Smooth muscle cell (in vitro differentiated cells): ENCODE measurements at regions not wholly inside any gene's neighbourhood (a gene's known extent, or its start where the extent isn't known, plus 50 kb on each side); places are given as distances from the start of the nearest gene placed in this dataset.
A peak's percentile ranks its signal among the peaks of the same experiment; 100 is the strongest.

Experiments
- DNase-seq: peaks from one replicate; lab custom pipeline; 2025; ENCODE audit not compliant: unreplicated experiment; lab: John Stamatoyannopoulos, UW
- H2AFZ ChIP-seq: fragments of 200-600 bp; sonication (generic); 2 replicates; pipeline ENCODE4 v1.6.0; 2016; ENCODE audit warnings: antibody characterized with exemption, low read depth, mild to moderate bottlenecking
- H3F3A ChIP-seq: fragments of 200-600 bp; sonication (generic); 2 replicates; pipeline ENCODE4 v1.6.0; 2017; ENCODE audit warnings: antibody characterized with exemption, low read depth
- H3K27ac ChIP-seq: fragments of 200-600 bp; sonication (generic); 2 replicates; pipeline ENCODE4 v1.5.1; 2016; ENCODE audit warnings: low read depth, mild to moderate bottlenecking
- H3K27me3 ChIP-seq: fragments of 200-600 bp; sonication (generic); 2 replicates; pipeline ENCODE4 v1.6.1; 2016; ENCODE audit warnings: low read depth, mild to moderate bottlenecking
- H3K36me3 ChIP-seq: fragments of 200-600 bp; sonication (generic); 2 replicates; pipeline ENCODE4 v1.5.1; 2016; ENCODE audit warnings: low read depth
- H3K4me1 ChIP-seq: fragments of 200-600 bp; sonication (generic); 2 replicates; pipeline ENCODE4 v1.5.1; 2016; ENCODE audit warnings: low read depth
- H3K4me2 ChIP-seq: fragments of 200-600 bp; sonication (generic); 2 replicates; pipeline ENCODE4 v1.6.0; 2016; ENCODE audit warnings: mild to moderate bottlenecking
- H3K4me3 ChIP-seq: fragments of 200-600 bp; sonication (generic); 2 replicates; pipeline ENCODE4 v1.5.1; 2016; ENCODE audit warnings: mild to moderate bottlenecking
- H3K79me2 ChIP-seq: fragments of 200-600 bp; sonication (generic); 2 replicates; pipeline ENCODE4 v1.6.0; 2016; ENCODE audit warnings: low read depth, mild to moderate bottlenecking
- H3K9ac ChIP-seq: fragments of 200-600 bp; sonication (generic); 2 replicates; pipeline ENCODE4 v1.6.0; 2016; ENCODE audit warnings: low read depth
- H3K9me3 ChIP-seq: fragments of 200-600 bp; sonication (generic); replicated peaks from 2 replicates; pipeline ENCODE4 v1.5.1; 2016; ENCODE audit warnings: low read depth
- H4K20me1 ChIP-seq: fragments of 200-600 bp; sonication (generic); 2 replicates; pipeline ENCODE4 v1.6.0; 2016; ENCODE audit warnings: low read depth
- CTCF ChIP-seq: fragments of 200-600 bp; sonication (generic); IDR thresholded peaks from 2 replicates; pipeline ENCODE4 v1.5.1; 2017; ENCODE audit warnings: borderline replicate concordance, mild to moderate bottlenecking, antibody characterized with exemption; ENCODE audit not compliant: insufficient read depth, poor library complexity, severe bottlenecking
- WGBS: methylation state at CpG from one replicate; pipeline ENCODE4 v1.1.7; 2016; ENCODE audit warnings: low lambda C conversion rate; 5-methylcytosine and 5-hydroxymethylcytosine counted together

GRCh38 chr5:30921388-30921787, 272.1 kb upstream of the CDH6 start:
- no peaks in the 10 kb centered on the region for H3K27me3 ChIP-seq
- H3K9me3 ChIP-seq: no peaks in the 10 kb centered on the region
- no peaks in the 10 kb centered on the region for H3K4me1 ChIP-seq
- H3K9ac ChIP-seq: no peak overlapping the region
- WGBS: 97% methylated on average over 5 of the region's 5 CpGs
- no peaks in the 10 kb centered on the region for H3K36me3 ChIP-seq
- no peak for DNase-seq
- no peak overlapping the region for H3K27ac ChIP-seq
- TF ChIP-seq CTCF: no peak
- no peak overlapping the region for H3K4me2 ChIP-seq
- no peak overlapping the region for H3K4me3 ChIP-seq
- no peaks in the 10 kb centered on the region for H3F3A ChIP-seq
- no peaks in the 10 kb centered on the region for H3K79me2 ChIP-seq
- no peaks in the 10 kb centered on the region for H4K20me1 ChIP-seq
- H2AFZ ChIP-seq: no peak overlapping the region

- no peak overlapping the region for H3K4me3 ChIP-seq
- 67% methylated on average over 5 of the region's 5 CpGs for WGBS
- no peaks in the 10 kb centered on the region for H3K4me1 ChIP-seq
- H3K27ac ChIP-seq: no peak overlapping the region
- H3K79me2 ChIP-seq: no peaks in the 10 kb centered on the region
- H2AFZ ChIP-seq: no peak overlapping the region
- no peaks in the 10 kb centered on the region for H3K36me3 ChIP-seq
- H4K20me1 ChIP-seq: no peaks in the 10 kb centered on the region
- no peak overlapping the region for H3K9ac ChIP-seq
- no peaks in the 10 kb centered on the region for H3K9me3 ChIP-seq
- TF ChIP-seq CTCF: no peak
- H3K4me2 ChIP-seq: no peak overlapping the region
- no peaks in the 10 kb centered on the region for H3F3A ChIP-seq
- H3K27me3 ChIP-seq: no peaks in the 10 kb centered on the region
- no peak for DNase-seq
Measured at GRCh38 chr5:30918171-30918570, 275.3 kb upstream of the CDH6 start.

GRCh38 chr5:30908356-30908755, 285.1 kb upstream of the CDH6 start:
- DNase-seq: no peak
- H3K4me1 ChIP-seq: no peaks in the 10 kb centered on the region
- no peaks in the 10 kb centered on the region for H3K9me3 ChIP-seq
- no peaks in the 10 kb centered on the region for H3K36me3 ChIP-seq
- no peak for TF ChIP-seq CTCF
- no peak overlapping the region for H3K9ac ChIP-seq
- no peak overlapping the region for H3K27ac ChIP-seq
- 92% methylated on average over 3 of the region's 3 CpGs for WGBS
- H3K27me3 ChIP-seq: no peaks in the 10 kb centered on the region
- H3F3A ChIP-seq: no peaks in the 10 kb centered on the region
- no peak overlapping the region for H3K4me3 ChIP-seq
- H3K79me2 ChIP-seq: no peaks in the 10 kb centered on the region
- no peaks in the 10 kb centered on the region for H4K20me1 ChIP-seq
- H3K4me2 ChIP-seq: no peak overlapping the region
- no peak overlapping the region for H2AFZ ChIP-seq

- no peak overlapping the region for H3K4me3 ChIP-seq
- H3K9ac ChIP-seq: no peak overlapping the region
- DNase-seq: no peak
- no peaks in the 10 kb centered on the region for H3K79me2 ChIP-seq
- no peak overlapping the region for H3K27ac ChIP-seq
- no peaks in the 10 kb centered on the region for H4K20me1 ChIP-seq
- peaks cover 7% of the 10 kb centered on the region for H3K4me1 ChIP-seq
- no peaks in the 10 kb centered on the region for H3F3A ChIP-seq
- H3K27me3 ChIP-seq: no peaks in the 10 kb centered on the region
- H3K9me3 ChIP-seq: no peaks in the 10 kb centered on the region
- no peak for TF ChIP-seq CTCF
- peak overlapping the region; percentile 8 for H3K4me2 ChIP-seq
- H3K36me3 ChIP-seq: no peaks in the 10 kb centered on the region
- H2AFZ ChIP-seq: no peak overlapping the region
Measured at GRCh38 chr5:30900367-30900766, 293.1 kb upstream of the CDH6 start.
